AG09319 (cell line): ENCODE measurements at regions not wholly inside any gene's neighbourhood (a gene's known extent, or its start where the extent isn't known, plus 50 kb on each side); places are given as distances from the start of the nearest gene placed in this dataset.
"Not testable (repeated sequence)": the region's sequence is repeated elsewhere in the genome, so short reads cannot be mapped to it uniquely, and the experiment has no call there.

Source experiments
- DNase-seq: peaks from one replicate; pipeline ENCODE4 v3.0.0-alpha.2; 2010; ENCODE audit warnings: low read depth; ENCODE audit errors: extremely low read depth
- TF ChIP-seq, protein P1 (sequence below): IDR thresholded peaks from 2 replicates; pipeline ENCODE4 v1.5.1; 2011; ENCODE audit warnings: low read depth, mild to moderate bottlenecking, inconsistent platforms, low read length, moderate library complexity

GRCh38 chr2:145394181-145394580, 874.3 kb upstream of the ZEB2 start:
- TF ChIP-seq, protein P1, sequence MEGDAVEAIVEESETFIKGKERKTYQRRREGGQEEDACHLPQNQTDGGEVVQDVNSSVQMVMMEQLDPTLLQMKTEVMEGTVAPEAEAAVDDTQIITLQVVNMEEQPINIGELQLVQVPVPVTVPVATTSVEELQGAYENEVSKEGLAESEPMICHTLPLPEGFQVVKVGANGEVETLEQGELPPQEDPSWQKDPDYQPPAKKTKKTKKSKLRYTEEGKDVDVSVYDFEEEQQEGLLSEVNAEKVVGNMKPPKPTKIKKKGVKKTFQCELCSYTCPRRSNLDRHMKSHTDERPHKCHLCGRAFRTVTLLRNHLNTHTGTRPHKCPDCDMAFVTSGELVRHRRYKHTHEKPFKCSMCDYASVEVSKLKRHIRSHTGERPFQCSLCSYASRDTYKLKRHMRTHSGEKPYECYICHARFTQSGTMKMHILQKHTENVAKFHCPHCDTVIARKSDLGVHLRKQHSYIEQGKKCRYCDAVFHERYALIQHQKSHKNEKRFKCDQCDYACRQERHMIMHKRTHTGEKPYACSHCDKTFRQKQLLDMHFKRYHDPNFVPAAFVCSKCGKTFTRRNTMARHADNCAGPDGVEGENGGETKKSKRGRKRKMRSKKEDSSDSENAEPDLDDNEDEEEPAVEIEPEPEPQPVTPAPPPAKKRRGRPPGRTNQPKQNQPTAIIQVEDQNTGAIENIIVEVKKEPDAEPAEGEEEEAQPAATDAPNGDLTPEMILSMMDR, result no peak
- no peak for DNase-seq

- DNase-seq, result no peak
- TF ChIP-seq, protein P1, result no peak
Observed at GRCh38 chr2:145386973-145387372, 867.1 kb upstream of the ZEB2 start.

- DNase-seq, result no peak
Observed at GRCh38 chr2:145383961-145384360, 864.0 kb upstream of the ZEB2 start.

DNA sequence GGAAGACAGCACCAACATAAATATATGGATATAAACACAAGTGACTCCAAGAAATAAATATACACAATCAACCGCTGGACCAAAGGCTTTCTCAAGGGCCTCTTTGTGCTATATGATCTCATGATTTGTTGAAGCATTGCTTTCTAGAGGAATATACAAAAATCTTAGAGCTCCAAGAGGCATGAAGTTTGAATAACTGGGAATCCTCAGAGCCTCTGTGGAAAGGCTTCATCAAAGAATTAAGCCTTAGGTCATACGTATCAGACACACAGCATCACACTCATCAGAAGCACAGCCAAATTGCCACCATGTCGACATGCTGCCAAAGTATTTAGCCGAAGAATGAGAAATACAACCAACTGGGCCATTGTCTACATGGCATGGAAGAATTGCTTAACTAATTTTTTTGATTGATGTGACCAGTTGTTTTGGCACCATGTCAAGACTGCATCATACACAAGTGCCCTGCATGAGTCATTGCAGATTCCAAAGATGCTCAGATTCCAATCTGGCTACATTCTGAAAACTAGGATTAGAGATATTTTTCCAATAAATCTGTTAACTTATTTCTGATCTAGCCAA, 860.6 kb upstream of the ZEB2 start:
- peak; percentile 2 for DNase-seq
- TF ChIP-seq, protein P1, result no peak

More at GRCh38 chr2:145383961-145384360, 864.0 kb upstream of the ZEB2 start:
- TF ChIP-seq, protein P1, result no peak

DNA sequence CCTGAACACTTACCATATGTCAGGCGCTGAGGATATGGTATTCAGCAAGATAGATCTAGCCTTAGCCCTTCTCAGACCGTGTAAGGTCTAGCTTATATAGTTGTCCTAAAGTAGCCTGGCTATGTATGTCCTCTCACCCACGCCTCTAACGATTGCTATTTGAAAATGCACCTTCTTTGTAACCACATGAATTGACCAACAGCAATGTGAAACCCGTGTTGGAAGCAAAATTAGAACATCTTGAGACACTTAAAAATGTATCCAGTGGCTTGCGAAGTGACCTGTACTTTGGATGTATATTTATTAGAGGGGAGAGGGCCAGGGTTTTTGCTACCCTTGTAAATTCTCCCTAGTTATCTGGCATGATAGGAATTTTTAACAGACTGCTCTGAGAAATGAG, 860.0 kb upstream of the ZEB2 start:
- DNase-seq, result no peak
- TF ChIP-seq, protein P1, result no peak

DNA sequence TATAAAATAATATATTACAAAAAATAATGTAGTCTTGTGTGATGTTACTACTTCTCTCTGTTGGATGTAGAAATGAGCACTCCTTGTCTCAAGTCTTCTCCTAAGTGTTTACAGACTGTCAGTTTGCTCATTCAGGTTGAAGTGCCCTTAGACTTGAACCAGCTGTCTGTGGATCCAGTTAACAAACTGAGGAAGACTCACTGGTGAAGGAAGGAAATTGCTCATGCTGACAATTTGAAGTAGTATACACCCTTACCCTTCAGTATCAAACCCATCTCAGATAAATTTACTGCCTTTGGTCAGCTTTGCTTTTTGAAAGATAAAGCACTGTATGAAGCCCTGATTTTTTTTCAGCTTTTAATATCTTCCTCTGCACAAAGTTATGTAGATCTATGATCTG, 854.2 kb upstream of the ZEB2 start:
- no peak for DNase-seq
- TF ChIP-seq, protein P1, result no peak

DNA sequence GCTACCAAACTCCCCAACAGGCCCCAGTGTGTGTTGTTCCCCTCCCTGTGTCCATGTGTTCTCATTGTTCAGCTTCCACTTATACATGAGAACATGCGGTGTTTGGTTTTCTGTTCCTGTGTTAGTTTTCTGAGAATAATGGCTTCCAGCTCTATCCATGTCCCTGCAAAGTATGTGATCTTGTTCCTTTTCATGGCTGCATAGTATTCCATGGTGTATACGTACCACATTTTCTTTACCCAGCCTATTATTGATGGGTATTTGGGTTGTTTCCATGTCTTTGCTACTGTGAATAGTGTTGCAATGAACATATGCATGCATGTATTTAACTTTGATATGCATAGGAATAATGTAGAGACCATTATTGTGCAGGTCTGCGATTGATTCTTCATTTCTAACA, 847.4 kb upstream of the ZEB2 start:
- not testable (repeated sequence) for DNase-seq

GRCh38 chr2:145366341-145366740, 846.4 kb upstream of the ZEB2 start:
- no peak for DNase-seq
- TF ChIP-seq, protein P1, result no peak
